Esophagus (tissue), 2 donors: ENCODE measurements at regions not wholly inside any gene's neighbourhood (a gene's known extent, or its start where the extent isn't known, plus 50 kb on each side); places are given as distances from the start of the nearest gene placed in this dataset.

Experiments
- H3K27ac ChIP-seq, 2 donors: one replicate each; pipeline ENCODE4 v1.5.1; 2013; ENCODE audit warnings: low read depth in 2 of 2, mild to moderate bottlenecking in 2 of 2, inconsistent platforms in 1 of 2, low read length in 1 of 2, moderate library complexity in 1 of 2
- H3K27me3 ChIP-seq, 2 donors: one replicate each; pipeline ENCODE4 v1.6.1; 2013; ENCODE audit warnings: low read length in 2 of 2, control low read depth in 1 of 2, mild to moderate bottlenecking in 1 of 2; ENCODE audit not compliant: insufficient read depth in 2 of 2, control insufficient read depth in 1 of 2
- H3K36me3 ChIP-seq, 2 donors: one replicate each; pipeline ENCODE4 v1.6.1; 2013; ENCODE audit warnings: low read length in 1 of 2; ENCODE audit not compliant: control insufficient read depth in 2 of 2, insufficient read depth in 2 of 2
- H3K4me1 ChIP-seq, 2 donors: one replicate each; pipeline ENCODE4 v1.6.1; 2013; ENCODE audit warnings: low read length in 1 of 2; ENCODE audit not compliant: control insufficient read depth in 2 of 2, insufficient read depth in 2 of 2
- H3K4me3 ChIP-seq, 2 donors: one replicate each; pipeline ENCODE4 v1.5.1; 2013; ENCODE audit warnings: low read length in 2 of 2, mild to moderate bottlenecking in 2 of 2, low read depth in 1 of 2, moderate library complexity in 1 of 2
- H3K9me3 ChIP-seq, 2 donors: one replicate each; pipeline ENCODE4 v1.6.1; 2013; ENCODE audit warnings: mild to moderate bottlenecking in 2 of 2, low read depth in 1 of 2, low read length in 1 of 2, moderate library complexity in 1 of 2; ENCODE audit not compliant: control insufficient read depth in 2 of 2, insufficient read depth in 1 of 2
- WGBS, 2 donors: extraction: QIAGEN DNeasy Blood & Tissue Kit; methylation state at CpG; one replicate each; pipeline ENCODE4 v1.1.7; 2013; 5-methylcytosine and 5-hydroxymethylcytosine counted together
- donor health status: healthy with polysubstance abuse.
- donor health status: Bipolar disorder and iron deficiency.

GRCh38 chr4:126955292-126956183 lies 677.2 kb upstream of the INTU start:
- Histone ChIP-seq H3K4me1 (no peaks in the 10 kb centered on the region), H3K27ac (no peak overlapping the region), H3K9me3 (no peaks in the 10 kb centered on the region), H3K36me3 (no peaks in the 10 kb centered on the region), H3K4me3 (no peak overlapping the region), H3K27me3 (no peaks in the 10 kb centered on the region)
- 84 to 89% methylated on average over 21 of the region's 21 CpGs for WGBS, 2 donors

GRCh38 chr4:126956184-126956897 lies 676.4 kb upstream of the INTU start:
- Histone ChIP-seq H3K27me3 (no peaks in the 10 kb centered on the region), H3K4me1 (no peaks in the 10 kb centered on the region), H3K27ac (no peak overlapping the region), H3K9me3 (no peaks in the 10 kb centered on the region), H3K36me3 (no peaks in the 10 kb centered on the region), H3K4me3 (no peak overlapping the region)
- WGBS, 2 donors: 91 to 92% methylated on average over 27 to 28 of the region's 28 CpGs

GRCh38 chr4:126957556-126957955 lies 675.2 kb upstream of the INTU start:
- H3K36me3 ChIP-seq: no peaks in the 10 kb centered on the region
- H3K27ac ChIP-seq: no peak overlapping the region
- H3K27me3 ChIP-seq: no peaks in the 10 kb centered on the region
- H3K4me3 ChIP-seq: no peak overlapping the region
- 86 to 93% methylated on average over 1 of the region's 1 CpG for whole genome bisulfite sequencing, 2 donors
- H3K4me1 ChIP-seq: no peaks in the 10 kb centered on the region
- H3K9me3 ChIP-seq: no peaks in the 10 kb centered on the region

DNA sequence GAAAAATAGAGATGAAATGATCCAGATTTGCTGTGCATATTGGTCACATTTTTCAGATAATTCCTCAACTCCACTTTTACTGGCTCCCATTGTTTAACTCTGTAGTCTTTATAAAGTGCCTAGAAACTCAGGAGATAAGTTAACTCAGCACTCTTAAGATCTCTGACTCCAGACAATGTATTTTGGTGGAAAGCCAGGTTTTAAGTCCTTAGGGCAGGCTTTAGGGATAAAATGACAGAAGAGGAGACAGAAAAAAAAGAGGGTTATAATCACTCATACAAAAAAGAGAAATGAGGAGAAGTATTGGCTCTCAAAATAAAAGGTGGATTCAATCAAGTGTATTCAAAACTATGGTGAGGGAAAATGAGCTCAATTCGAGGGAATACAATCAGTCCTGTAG lies 674.8 kb upstream of the INTU start:
- WGBS, 2 donors: 45 to 61% methylated on average over 1 of the region's 1 CpG
- H3K27me3 ChIP-seq: no peaks in the 10 kb centered on the region

GRCh38 chr4:126958482-126958881 lies 674.3 kb upstream of the INTU start:
- Histone ChIP-seq H3K4me3 (no peak overlapping the region), H3K4me1 (no peaks in the 10 kb centered on the region), H3K36me3 (no peaks in the 10 kb centered on the region), H3K27me3 (no peaks in the 10 kb centered on the region), H3K9me3 (no peaks in the 10 kb centered on the region), H3K27ac (no peak overlapping the region)

More for the DNA sequence above, 674.8 kb upstream of the INTU start:
- Histone ChIP-seq H3K27ac (no peak overlapping the region), H3K36me3 (no peaks in the 10 kb centered on the region), H3K9me3 (no peaks in the 10 kb centered on the region), H3K4me3 (no peak overlapping the region), H3K4me1 (no peaks in the 10 kb centered on the region)

- Histone ChIP-seq H3K36me3 (no peaks in the 10 kb centered on the region), H3K27me3 (no peaks in the 10 kb centered on the region), H3K4me1 (no peaks in the 10 kb centered on the region), H3K27ac (no peak overlapping the region), H3K4me3 (no peak overlapping the region), H3K9me3 (no peaks in the 10 kb centered on the region)
- 41 to 52% methylated on average over 3 of the region's 3 CpGs for WGBS, 2 donors
Measured at GRCh38 chr4:126959056-126959745, 673.6 kb upstream of the INTU start.

GRCh38 chr4:126960760-126961159 lies 672.0 kb upstream of the INTU start:
- no peak overlapping the region for H3K4me3 ChIP-seq
- H3K27ac ChIP-seq: no peak overlapping the region
- H3K36me3 ChIP-seq: no peaks in the 10 kb centered on the region
- no peaks in the 10 kb centered on the region for H3K9me3 ChIP-seq
- no peaks in the 10 kb centered on the region for H3K27me3 ChIP-seq
- H3K4me1 ChIP-seq: no peaks in the 10 kb centered on the region

DNA sequence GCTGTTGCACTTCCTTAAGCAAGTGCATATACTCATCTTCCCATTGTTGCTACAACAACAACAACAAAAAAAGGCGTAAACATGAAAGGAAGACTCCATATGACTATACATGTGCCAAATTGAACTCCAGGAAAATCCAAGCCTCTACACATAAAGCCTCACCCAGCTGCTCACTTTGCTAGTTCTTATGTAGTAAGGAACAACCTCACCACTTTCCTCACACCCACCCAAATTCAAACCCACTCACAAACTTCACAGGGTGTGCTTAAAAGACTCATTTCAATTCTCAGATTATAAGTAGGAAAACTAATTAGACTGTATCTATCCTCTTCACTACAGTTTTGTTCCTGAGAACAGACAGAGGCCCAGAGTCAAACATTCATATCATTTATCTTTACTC lies 671.1 kb upstream of the INTU start:
- Histone ChIP-seq H3K9me3 (no peaks in the 10 kb centered on the region), H3K27me3 (no peaks in the 10 kb centered on the region), H3K27ac (no peak overlapping the region), H3K4me1 (no peaks in the 10 kb centered on the region), H3K36me3 (no peaks in the 10 kb centered on the region), H3K4me3 (no peak overlapping the region)
- WGBS, 2 donors: 85 to 86% methylated on average over 1 of the region's 1 CpG

- Histone ChIP-seq H3K27me3 (no peaks in the 10 kb centered on the region), H3K9me3 (no peaks in the 10 kb centered on the region), H3K27ac (no peak overlapping the region), H3K4me3 (no peak overlapping the region), H3K36me3 (no peaks in the 10 kb centered on the region), H3K4me1 (no peaks in the 10 kb centered on the region)
- 63 to 85% methylated on average over 4 of the region's 4 CpGs for WGBS, 2 donors
Measured at GRCh38 chr4:126965877-126966276, 666.9 kb upstream of the INTU start.
